ENCODE measurements at regions not wholly inside any gene's neighbourhood (a gene's known extent, or its start where the extent isn't known, plus 50 kb on each side); places are given as distances from the start of the nearest gene placed in this dataset.
A peak's percentile ranks its signal among the peaks of the same experiment; 100 is the strongest.

- no peak for DNase-seq (ENCODE audit: low spot score)
These were observed 154.5 kb upstream of the ANK2 start for GRCh38 chr4:112894951-112895350.

DNA sequence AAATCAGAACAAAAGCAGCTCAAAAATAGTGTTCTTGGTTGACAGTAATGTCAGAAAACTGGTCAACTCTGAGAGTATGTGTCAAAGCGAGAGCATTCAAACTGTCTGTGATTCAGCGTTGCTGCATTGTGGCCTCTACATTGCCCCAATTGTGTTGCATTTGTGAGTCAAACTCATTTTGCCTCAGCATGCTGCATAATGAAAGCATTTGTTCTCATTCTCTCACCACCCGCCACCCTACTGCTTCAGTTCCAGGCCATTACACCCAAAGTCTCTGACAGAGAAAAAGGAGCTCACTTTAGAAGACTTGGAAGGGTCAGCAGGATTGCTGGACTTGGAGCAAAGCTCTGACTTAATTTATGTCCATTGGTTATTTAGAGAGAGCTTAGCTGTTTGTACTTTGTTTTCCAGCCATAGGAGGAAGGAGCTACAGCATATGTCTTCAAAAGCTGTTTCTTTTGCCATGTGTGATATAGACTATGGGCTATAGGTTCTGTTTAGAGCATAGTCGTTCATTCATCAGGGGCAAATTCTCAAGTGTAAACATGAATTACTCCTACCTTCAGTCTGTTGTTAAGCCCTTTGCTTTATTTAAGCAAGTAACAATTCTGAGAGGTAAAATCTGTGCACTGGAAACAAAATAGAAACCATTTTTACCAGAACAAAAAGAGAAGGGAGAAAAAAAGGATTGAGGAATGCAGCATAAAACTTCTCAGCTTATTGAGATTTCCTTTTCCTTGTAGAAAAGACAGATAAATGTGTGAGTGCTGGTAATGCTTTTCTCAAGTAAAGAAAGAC, 153.4 kb upstream of the ANK2 start:
- DNase-seq (ENCODE audit: low spot score), result no peak

DNA sequence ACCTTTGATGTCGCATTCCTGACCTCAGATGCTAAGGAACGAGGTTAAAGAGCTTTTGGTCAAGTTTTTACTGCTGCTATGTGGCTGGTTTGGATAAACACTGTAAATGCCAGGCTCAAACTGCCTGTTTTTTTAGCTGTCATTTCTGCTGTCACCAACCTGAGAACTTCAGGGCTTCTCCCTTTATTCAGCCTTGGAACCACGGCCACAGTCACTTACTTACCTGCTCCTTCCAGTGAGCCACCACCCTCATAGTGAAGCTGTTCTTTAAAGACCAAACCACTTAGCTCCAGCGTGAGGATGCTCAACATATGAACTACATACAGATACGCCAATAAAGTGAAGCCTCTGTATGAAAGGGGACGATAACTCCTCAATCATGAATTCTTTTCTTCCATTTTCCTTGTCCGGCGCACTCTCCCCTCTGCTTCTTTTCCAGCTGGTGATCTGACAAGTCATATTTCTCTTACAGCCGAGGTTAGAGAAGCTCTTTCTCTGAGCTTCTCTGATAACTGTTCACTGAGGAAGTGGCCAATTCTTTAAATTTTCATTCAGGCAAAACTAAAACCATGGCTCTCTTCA, 152.8 kb upstream of the ANK2 start:
- no peak for DNase-seq (ENCODE audit: low spot score)

DNA sequence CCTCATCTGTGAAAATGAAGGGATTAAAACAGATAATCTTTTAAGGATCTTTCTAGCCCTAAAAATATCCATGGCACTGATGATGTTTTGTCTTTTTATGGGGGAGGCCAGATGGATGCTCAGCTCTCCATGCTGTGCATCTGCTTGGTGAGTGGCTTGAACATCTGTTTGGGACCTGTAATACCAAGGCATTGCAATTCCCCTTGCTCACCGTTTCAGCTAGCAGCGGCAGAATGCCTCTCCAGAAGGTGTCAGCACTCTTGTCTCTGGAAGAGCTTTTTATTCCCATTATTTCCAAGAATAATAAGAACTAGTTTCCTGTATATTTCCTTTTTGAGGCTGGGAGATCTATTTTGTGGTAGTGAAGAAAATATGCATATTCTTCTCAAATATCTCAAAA, 151.9 kb upstream of the ANK2 start:
- no peak for DNase-seq (ENCODE audit: low spot score)

DNA sequence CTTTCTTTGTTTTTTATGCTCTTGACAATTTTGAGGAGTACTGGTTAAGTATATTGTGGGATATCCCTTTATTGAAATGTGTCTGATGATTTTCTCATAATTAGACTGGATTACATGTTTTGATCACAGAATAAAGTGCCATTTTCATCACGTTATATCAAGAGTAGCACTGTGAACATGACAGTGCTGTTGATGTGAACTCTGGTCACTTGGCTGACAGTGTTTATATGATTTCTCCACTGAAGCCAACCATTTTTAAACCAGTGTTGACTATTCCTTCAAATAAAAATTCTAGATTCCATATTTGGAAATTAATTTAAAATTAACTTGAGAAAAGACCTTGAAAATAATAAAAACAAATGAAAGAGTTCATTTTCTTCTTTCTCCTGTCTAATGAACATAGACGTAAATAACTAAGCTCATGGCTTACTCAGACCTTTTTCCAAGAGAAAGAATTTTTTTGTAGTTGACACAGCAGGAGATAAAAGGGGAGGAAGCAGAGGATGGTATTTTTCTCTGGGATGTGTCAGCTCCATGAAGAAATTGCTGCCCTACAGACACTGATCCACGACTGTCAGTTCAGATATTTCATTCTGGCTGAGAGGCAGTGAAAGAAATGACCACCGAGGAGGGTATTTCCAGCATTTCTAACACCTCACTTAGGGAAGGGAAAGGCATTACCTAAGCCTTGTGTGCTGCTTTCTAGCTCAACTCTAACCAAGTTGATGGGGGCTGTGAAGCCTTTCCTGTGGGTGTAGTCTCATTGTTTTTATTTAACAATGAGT, 150.9 kb upstream of the ANK2 start:
- DNase-seq (ENCODE audit: low spot score), result no peak

DNA sequence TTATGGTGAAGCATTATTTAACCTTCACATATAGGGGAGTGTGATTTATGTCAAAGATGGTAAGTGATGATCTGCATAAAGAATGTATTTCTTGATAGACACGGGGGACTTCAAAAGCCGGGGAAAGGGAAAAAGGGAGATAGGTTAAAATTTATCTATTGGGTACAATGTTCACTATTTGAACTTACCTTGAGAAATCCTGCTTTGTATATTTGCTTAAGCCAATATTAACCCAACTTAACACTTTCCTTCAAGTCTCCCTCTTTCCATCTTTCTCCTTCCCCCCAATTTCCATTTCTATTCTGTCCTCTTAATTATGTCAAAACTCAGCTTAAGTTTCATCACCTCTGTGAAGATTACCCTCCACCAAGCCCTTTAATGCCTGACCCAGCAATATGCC, 149.0 kb upstream of the ANK2 start:
- DNase-seq (ENCODE audit: low spot score), result no peak

- DNase-seq (ENCODE audit: low spot score), result no peak
These were observed 147.5 kb upstream of the ANK2 start for GRCh38 chr4:112901962-112902411.

GRCh38 chr4:112905728-112906127, 143.7 kb upstream of the ANK2 start:
- no peak for DNase-seq (ENCODE audit: low spot score)

GRCh38 chr4:112908511-112908910, 140.9 kb upstream of the ANK2 start:
- DNase-seq (ENCODE audit: low spot score), result no peak

- peak; percentile 29 for DNase-seq (ENCODE audit: low spot score)
These were observed 139.2 kb upstream of the ANK2 start for GRCh38 chr4:112910109-112910736.

GRCh38 chr4:112916868-112917267, 132.6 kb upstream of the ANK2 start:
- DNase-seq (ENCODE audit: low spot score), result peak; percentile 9

GRCh38 chr4:112923516-112923915, 125.9 kb upstream of the ANK2 start:
- no peak for DNase-seq (ENCODE audit: low spot score)

GRCh38 chr4:112926819-112927218, 122.6 kb upstream of the ANK2 start:
- DNase-seq (ENCODE audit: low spot score), result no peak

GRCh38 chr4:112927544-112927943, 121.9 kb upstream of the ANK2 start:
- DNase-seq (ENCODE audit: low spot score), result no peak

DNA sequence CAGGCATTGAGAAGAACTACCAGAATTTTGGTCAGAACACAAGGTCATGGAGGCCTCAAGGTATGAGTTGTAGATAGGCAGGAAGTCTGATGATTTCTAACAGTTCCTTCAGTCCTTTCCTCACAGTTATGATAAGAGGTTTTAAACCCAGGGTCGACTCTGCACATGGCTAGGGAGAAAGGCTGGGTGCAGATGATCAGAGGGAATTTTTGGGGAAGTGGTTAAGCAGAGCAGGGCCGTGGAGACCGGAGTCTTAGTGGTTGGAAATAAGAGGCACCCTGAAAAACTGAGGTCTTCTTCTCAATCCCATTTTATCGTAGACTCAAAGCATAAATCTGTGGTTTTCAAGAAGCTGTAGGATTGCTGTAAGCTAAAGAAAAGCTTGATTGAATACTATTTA, 118.5 kb upstream of the ANK2 start:
- no peak for DNase-seq (ENCODE audit: low spot score)

DNA sequence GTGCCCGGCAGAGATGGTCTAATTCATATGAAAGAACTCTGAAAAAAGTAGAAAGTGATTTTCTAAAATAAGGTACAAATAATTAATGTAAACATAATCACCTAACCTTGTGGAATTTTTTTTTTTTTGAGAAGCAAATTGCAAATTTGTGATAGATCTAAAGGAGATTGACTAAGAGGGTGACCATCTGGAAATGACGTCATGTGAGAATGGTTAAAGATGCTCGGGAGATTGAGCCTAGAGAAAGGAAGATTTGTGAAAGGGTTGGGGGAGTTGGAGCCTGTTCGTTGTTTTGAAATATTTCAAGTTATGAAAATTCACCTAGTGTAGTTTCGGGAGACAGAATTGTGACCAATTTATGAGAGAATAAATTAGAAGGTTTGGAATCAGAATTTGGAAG, 115.7 kb upstream of the ANK2 start:
- DNase-seq (ENCODE audit: low spot score), result no peak

DNA sequence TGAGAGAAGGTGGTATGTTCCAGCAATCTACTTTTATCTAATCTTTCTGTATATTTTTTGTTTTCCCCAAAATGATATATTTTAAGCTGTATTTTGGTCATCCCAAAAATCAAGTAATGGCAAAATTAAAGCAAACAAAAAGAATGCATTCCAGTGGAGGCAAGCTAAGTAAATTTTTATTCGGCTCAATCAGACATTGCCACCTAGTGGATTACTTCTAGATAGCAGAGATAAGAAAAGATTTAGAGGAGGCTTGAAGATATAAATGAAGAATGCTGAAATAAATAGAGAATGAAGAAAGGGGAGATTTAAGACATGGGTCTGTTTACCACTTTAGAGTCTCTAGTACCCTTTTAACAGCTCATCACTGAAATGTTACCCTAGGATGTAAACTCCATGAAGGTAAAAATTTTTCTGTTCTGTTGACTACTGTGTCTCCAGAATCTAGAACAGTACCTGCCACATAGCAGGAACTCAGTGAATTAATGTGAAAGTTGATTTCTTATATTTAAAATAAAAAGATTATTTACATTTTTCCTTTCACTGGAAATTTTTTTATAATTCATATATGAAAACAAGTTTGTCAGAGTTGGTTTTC, 110.9 kb upstream of the ANK2 start:
- peak; percentile 34 for DNase-seq (ENCODE audit: low spot score)

DNA sequence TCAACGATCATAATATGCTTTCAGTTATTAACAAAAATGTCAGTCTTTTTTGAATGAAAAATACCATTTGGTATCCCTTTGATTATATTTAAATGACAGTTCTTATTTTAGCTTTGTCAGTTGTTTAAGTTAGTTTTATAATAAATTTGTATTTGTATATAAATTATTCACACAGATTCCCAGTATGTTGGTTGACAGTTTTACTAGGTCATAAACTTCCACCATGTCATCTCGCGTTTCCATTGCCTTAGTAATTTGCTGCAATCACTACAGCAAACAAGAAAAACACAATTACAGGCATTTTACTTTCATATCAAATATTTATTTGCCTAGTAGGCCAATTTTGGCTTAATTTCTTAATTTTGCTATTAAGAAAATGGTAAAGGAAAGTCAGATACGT, 109.6 kb upstream of the ANK2 start:
- no peak for DNase-seq (ENCODE audit: low spot score)

DNA sequence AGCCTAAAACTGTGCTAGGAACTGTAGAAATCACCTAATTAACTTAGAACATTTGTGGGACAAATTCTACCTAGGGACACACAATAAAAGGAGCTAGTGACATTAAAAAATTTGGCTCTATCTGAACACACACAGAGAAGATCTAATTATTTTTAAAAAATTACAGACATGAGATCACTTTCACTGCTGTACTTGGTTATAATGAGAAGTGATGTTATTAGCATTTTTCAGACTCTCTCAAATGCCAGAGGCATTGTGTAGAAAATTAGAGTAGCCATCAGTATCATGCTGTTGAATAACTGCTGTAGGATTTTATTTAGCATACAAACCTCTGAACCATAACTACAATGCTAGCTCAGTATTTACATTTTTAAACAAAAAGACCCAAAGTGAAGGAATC, 109.1 kb upstream of the ANK2 start:
- no peak for DNase-seq (ENCODE audit: low spot score)

DNA sequence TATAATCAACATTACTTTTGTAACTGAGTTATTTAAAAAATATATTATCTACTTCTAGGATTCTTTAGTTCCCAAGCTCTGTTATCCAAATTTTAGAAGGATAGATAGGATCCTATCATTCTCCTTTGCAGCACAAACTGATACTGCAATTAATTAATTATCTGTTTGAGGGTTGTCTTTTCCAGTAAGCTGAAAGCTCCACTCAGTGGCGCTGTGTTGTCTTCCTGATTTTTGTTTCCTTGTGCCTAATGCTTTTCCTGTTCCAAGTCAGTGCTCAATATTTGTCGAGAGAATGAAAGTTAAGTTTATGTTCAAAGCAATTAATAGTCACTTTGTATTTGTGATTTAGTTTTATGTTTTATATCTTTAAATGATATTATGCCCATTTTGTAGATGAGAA, 107.4 kb upstream of the ANK2 start:
- DNase-seq (ENCODE audit: low spot score), result no peak

DNA sequence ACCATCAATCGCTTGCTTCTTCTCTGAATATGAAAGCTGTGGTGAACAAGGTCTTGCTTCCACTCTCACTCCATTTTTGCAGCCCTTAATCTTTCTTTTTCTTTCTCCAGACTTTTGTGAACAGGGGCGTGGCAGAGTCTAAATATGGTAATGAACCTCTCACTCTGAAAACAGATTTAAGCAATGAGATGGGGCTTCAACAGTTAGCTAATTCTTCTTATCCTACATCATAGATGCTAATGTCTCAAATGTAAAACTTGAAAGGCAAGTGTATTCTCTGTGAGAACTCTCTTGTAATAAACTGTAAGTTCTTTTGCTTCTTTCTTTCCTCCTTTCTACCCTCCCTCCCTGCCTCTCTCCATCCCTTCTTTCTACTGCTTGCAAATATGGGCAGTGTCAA, 106.5 kb upstream of the ANK2 start:
- no peak for DNase-seq (ENCODE audit: low spot score)

DNA sequence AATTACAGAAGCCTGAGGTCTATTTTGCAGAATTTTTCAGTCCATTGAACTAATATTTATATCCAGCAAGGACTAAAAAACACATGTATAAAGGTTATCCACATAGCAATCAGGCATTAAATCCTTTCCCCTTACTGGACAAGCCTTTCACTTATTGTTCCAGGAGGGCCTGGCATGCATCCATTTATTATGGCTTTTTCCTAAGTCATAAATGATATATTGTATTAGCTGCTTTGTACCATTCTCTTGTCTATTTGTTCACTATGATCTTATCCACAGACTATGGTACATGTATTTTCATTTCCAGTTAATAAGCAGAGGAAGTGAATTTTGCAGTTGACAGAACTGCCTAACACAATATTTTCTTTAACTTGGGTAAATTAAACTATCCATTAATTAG, 105.4 kb upstream of the ANK2 start:
- no peak for DNase-seq (ENCODE audit: low spot score)
